ENCODE measurements at regions not wholly inside any gene's neighbourhood (a gene's known extent, or its start where the extent isn't known, plus 50 kb on each side); places are given as distances from the start of the nearest gene placed in this dataset.

- TF ChIP-seq NEUROD1 (IDR thresholded peaks at IDR 0.05; ENCODE audit: borderline replicate concordance, low read depth, low read length, partially characterized antibody) (no peak), FIP1L1 (IDR thresholded peaks at IDR 0.05; ENCODE audit: low read depth, low read length, poor library complexity, severe bottlenecking) (no peak), SIX5 (IDR thresholded peaks at IDR 0.05; ENCODE audit: borderline replicate concordance in 1 of 2, insufficient read depth in 1 of 2, low read depth in 1 of 2, low read length in 2 of 2) (no peak)
Observed at GRCh38 chr7:16015981-16016380, 329.5 kb upstream of the MEOX2 start (continued).

- no peaks in the 10 kb centered on the region for H3K27me3 ChIP-seq (ENCODE audit: control insufficient read depth in 2 of 2, insufficient read depth in 2 of 2, low read length in 2 of 2)
- H3K9me3 ChIP-seq (replicated peaks; ENCODE audit: control insufficient read depth, insufficient read depth, low read depth, low read length) = no peaks in the 10 kb centered on the region
- H3K9me1 ChIP-seq (ENCODE audit: control insufficient read depth, insufficient read depth, low read length) = no peaks in the 10 kb centered on the region
- POLR2A ChIA-PET = no interaction called here
- in situ Hi-C loops (cut with MboI) (no loop called here), intact Hi-C loops (cut with micrococcal nuclease) (no loop called here)
- H4K20me1 ChIP-seq (replicated peaks; ENCODE audit: control insufficient read depth, insufficient read depth, low read length) = no peaks in the 10 kb centered on the region
- no TSS peak for BruUV-seq (replicated peaks)
- no peak for DNase-seq (ENCODE audit: extremely low read depth in 1 of 4, low spot score in 3 of 4)
- no peak overlapping the region for H3K9ac ChIP-seq (ENCODE audit: insufficient read depth in 1 of 2, low read depth in 2 of 2, low read length in 2 of 2)
- H3K4me3 ChIP-seq = no peak overlapping the region
- FAIRE-seq = no peak
- H3K79me2 ChIP-seq (ENCODE audit: control insufficient read depth, insufficient read depth, low read length) = no peaks in the 10 kb centered on the region
- H3K36me3 ChIP-seq (ENCODE audit: control insufficient read depth, insufficient read depth, low read length) = no peaks in the 10 kb centered on the region
- no peak overlapping the region for H3K27ac ChIP-seq (ENCODE audit: extremely low read depth, low read depth, low read length)
- ATAC-seq = no peak
- H2AFZ ChIP-seq (ENCODE audit: low read depth, low read length) = no peak overlapping the region
- no peaks in the 10 kb centered on the region for H3K4me1 ChIP-seq (replicated peaks in 1 of 2; ENCODE audit: control insufficient read depth in 2 of 2, insufficient read depth in 2 of 2, low read length in 2 of 2)
- no peak overlapping the region for H3K4me2 ChIP-seq (ENCODE audit: insufficient read depth, low read length)
- 0% methylated on average over 1 of the region's 2 CpGs for WGBS (ENCODE audit: insufficient coverage, low coverage, missing lambda C conversion rate)
- CTCF ChIA-PET (ENCODE audit: low intra/inter-chr PET ratio) = no interaction called here
- TF ChIP-seq ATF3 (IDR thresholded peaks at IDR 0.05) (no peak), ATF3 (CRISPR knock-in tag; conservative IDR thresholded peaks at IDR 0.05) (no peak), CEBPG (CRISPR knock-in tag; IDR thresholded peaks at IDR 0.05) (no peak), CEBPG (tag; conservative IDR thresholded peaks at IDR 0.05 in 1 of 2, IDR thresholded peaks at IDR 0.05 in 1 of 2) (no peak), PHB2 (IDR thresholded peaks at IDR 0.05; ENCODE audit: low read depth) (no peak), CXXC5 (CRISPR knock-in tag; IDR thresholded peaks at IDR 0.05) (no peak), HNRNPL (IDR thresholded peaks at IDR 0.05; ENCODE audit: low read depth, low read length) (no peak), TAF1 (IDR thresholded peaks at IDR 0.05; ENCODE audit: control insufficient read depth, extremely low read depth, insufficient read depth, low read length, severe bottlenecking) (no peak), ATF4 (CRISPR knock-in tag; IDR thresholded peaks at IDR 0.05) (no peak)
Observed at GRCh38 chr7:16014031-16014430, 327.5 kb upstream of the MEOX2 start.
